SJSA1 (cell line): ENCODE measurements at regions not wholly inside any gene's neighbourhood (a gene's known extent, or its start where the extent isn't known, plus 50 kb on each side); places are given as distances from the start of the nearest gene placed in this dataset.

Source experiments
- DNase-seq, 2 experiments: peaks; one replicate each; pipeline ENCODE4 v3.0.0-alpha.2; 2015 to 2020; ENCODE audit warnings: low spot score in 2 of 2, low read depth in 1 of 2
- H3K27ac ChIP-seq: fragments of 250-450 bp; sonication (Bioruptor Pico); 2 replicates; pipeline ENCODE4 v1.5.1; 2020; ENCODE audit warnings: mild to moderate bottlenecking, moderate library complexity
- H3K27me3 ChIP-seq: fragments of 250-450 bp; sonication (Bioruptor Pico); replicated peaks from 2 replicates; pipeline ENCODE4 v1.5.1; 2020; ENCODE audit warnings: mild to moderate bottlenecking, moderate library complexity
- H3K36me3 ChIP-seq: fragments of 250-450 bp; sonication (Bioruptor Pico); 2 replicates; pipeline ENCODE4 v1.5.1; 2020; ENCODE audit warnings: mild to moderate bottlenecking
- H3K4me1 ChIP-seq: fragments of 250-450 bp; sonication (Bioruptor Pico); replicated peaks from 2 replicates; pipeline ENCODE4 v1.6.1; 2021; ENCODE audit warnings: mild to moderate bottlenecking
- H3K4me3 ChIP-seq: fragments of 250-450 bp; sonication (Bioruptor Pico); 2 replicates; pipeline ENCODE4 v1.5.1; 2020; ENCODE audit warnings: mild to moderate bottlenecking
- H3K9me3 ChIP-seq: fragments of 250-450 bp; sonication (Bioruptor Pico); replicated peaks from 2 replicates; pipeline ENCODE4 v1.5.1; 2020; ENCODE audit warnings: mild to moderate bottlenecking

GRCh38 chr14:38850664-38851063 lies 252.4 kb downstream of the SEC23A start:
- Histone ChIP-seq H3K27ac (no peak overlapping the region), H3K27me3 (no peaks in the 10 kb centered on the region), H3K4me1 (no peaks in the 10 kb centered on the region), H3K9me3 (no peaks in the 10 kb centered on the region), H3K36me3 (no peaks in the 10 kb centered on the region), H3K4me3 (no peak overlapping the region)
- no peak for DNase-seq

GRCh38 chr14:38848243-38848935 lies 254.6 kb downstream of the SEC23A start:
- no peak overlapping the region for H3K4me3 ChIP-seq
- no peaks in the 10 kb centered on the region for H3K27me3 ChIP-seq
- H3K9me3 ChIP-seq = no peaks in the 10 kb centered on the region
- DNase-seq = no peak
- H3K4me1 ChIP-seq = no peaks in the 10 kb centered on the region
- no peak overlapping the region for H3K27ac ChIP-seq
- no peaks in the 10 kb centered on the region for H3K36me3 ChIP-seq

GRCh38 chr14:38847161-38847560 lies 255.9 kb downstream of the SEC23A start:
- H3K4me3 ChIP-seq = no peak overlapping the region
- no peaks in the 10 kb centered on the region for H3K4me1 ChIP-seq
- no peaks in the 10 kb centered on the region for H3K27me3 ChIP-seq
- H3K36me3 ChIP-seq = no peaks in the 10 kb centered on the region
- DNase-seq = no peak
- no peak overlapping the region for H3K27ac ChIP-seq
- no peaks in the 10 kb centered on the region for H3K9me3 ChIP-seq

- no peak overlapping the region for H3K27ac ChIP-seq
- no peak for DNase-seq
These were observed 263.2 kb downstream of the SEC23A start for GRCh38 chr14:38839694-38840365.

GRCh38 chr14:38838979-38839323 lies 264.1 kb downstream of the SEC23A start:
- no peaks in the 10 kb centered on the region for H3K36me3 ChIP-seq

More at GRCh38 chr14:38839694-38840365, 263.2 kb downstream of the SEC23A start:
- Histone ChIP-seq H3K27me3 (no peaks in the 10 kb centered on the region), H3K4me3 (no peak overlapping the region), H3K4me1 (no peaks in the 10 kb centered on the region), H3K36me3 (no peaks in the 10 kb centered on the region), H3K9me3 (no peaks in the 10 kb centered on the region)

GRCh38 chr14:38838049-38838978 lies 264.7 kb downstream of the SEC23A start:
- no peaks in the 10 kb centered on the region for H3K27me3 ChIP-seq
- no peak for DNase-seq
- no peak overlapping the region for H3K4me3 ChIP-seq
- no peaks in the 10 kb centered on the region for H3K36me3 ChIP-seq
- no peaks in the 10 kb centered on the region for H3K9me3 ChIP-seq
- H3K4me1 ChIP-seq = no peaks in the 10 kb centered on the region
- H3K27ac ChIP-seq = no peak overlapping the region

More at GRCh38 chr14:38838979-38839323, 264.1 kb downstream of the SEC23A start:
- Histone ChIP-seq H3K9me3 (no peaks in the 10 kb centered on the region), H3K27ac (no peak overlapping the region), H3K27me3 (no peaks in the 10 kb centered on the region), H3K4me1 (no peaks in the 10 kb centered on the region), H3K4me3 (no peak overlapping the region)
- no peak for DNase-seq

- H3K4me1 ChIP-seq = no peaks in the 10 kb centered on the region
- no peak overlapping the region for H3K27ac ChIP-seq
- H3K9me3 ChIP-seq = no peaks in the 10 kb centered on the region
- H3K36me3 ChIP-seq = no peaks in the 10 kb centered on the region
- no peak for DNase-seq
- no peak overlapping the region for H3K4me3 ChIP-seq
- no peaks in the 10 kb centered on the region for H3K27me3 ChIP-seq
These were observed 265.5 kb downstream of the SEC23A start for GRCh38 chr14:38837343-38838048.

GRCh38 chr14:38836539-38836938 lies 266.5 kb downstream of the SEC23A start:
- DNase-seq = no peak
- no peak overlapping the region for H3K27ac ChIP-seq
- no peaks in the 10 kb centered on the region for H3K9me3 ChIP-seq
- no peaks in the 10 kb centered on the region for H3K36me3 ChIP-seq
- H3K4me1 ChIP-seq = no peaks in the 10 kb centered on the region
- H3K4me3 ChIP-seq = no peak overlapping the region
- H3K27me3 ChIP-seq = no peaks in the 10 kb centered on the region

- no peaks in the 10 kb centered on the region for H3K4me1 ChIP-seq
- no peaks in the 10 kb centered on the region for H3K9me3 ChIP-seq
- H3K27me3 ChIP-seq = no peaks in the 10 kb centered on the region
- no peak overlapping the region for H3K27ac ChIP-seq
- H3K4me3 ChIP-seq = no peak overlapping the region
- DNase-seq = no peak
- H3K36me3 ChIP-seq = no peaks in the 10 kb centered on the region
These were observed 267.2 kb downstream of the SEC23A start for GRCh38 chr14:38835874-38836273.

- Histone ChIP-seq H3K9me3 (no peaks in the 10 kb centered on the region), H3K27ac (no peak overlapping the region), H3K36me3 (no peaks in the 10 kb centered on the region), H3K27me3 (no peaks in the 10 kb centered on the region), H3K4me3 (no peak overlapping the region), H3K4me1 (no peaks in the 10 kb centered on the region)
- DNase-seq = no peak
These were observed 274.7 kb downstream of the SEC23A start for GRCh38 chr14:38828183-38828827.

- DNase-seq = peak in 1 of 2 experiments; percentile 28
- Histone ChIP-seq H3K4me1 (no peaks in the 10 kb centered on the region), H3K9me3 (no peaks in the 10 kb centered on the region), H3K36me3 (no peaks in the 10 kb centered on the region), H3K27me3 (no peaks in the 10 kb centered on the region), H3K4me3 (no peak overlapping the region), H3K27ac (no peak overlapping the region)
These were observed 278.3 kb downstream of the SEC23A start for GRCh38 chr14:38824706-38825105.

GRCh38 chr14:38818555-38818954 lies 284.5 kb downstream of the SEC23A start:
- Histone ChIP-seq H3K9me3 (no peaks in the 10 kb centered on the region), H3K36me3 (no peaks in the 10 kb centered on the region), H3K4me1 (no peaks in the 10 kb centered on the region), H3K27ac (no peak overlapping the region), H3K4me3 (no peak overlapping the region), H3K27me3 (no peaks in the 10 kb centered on the region)
- no peak for DNase-seq
